ENCODE measurements at regions not wholly inside any gene's neighbourhood (a gene's known extent, or its start where the extent isn't known, plus 50 kb on each side); places are given as distances from the start of the nearest gene placed in this dataset.

DNA sequence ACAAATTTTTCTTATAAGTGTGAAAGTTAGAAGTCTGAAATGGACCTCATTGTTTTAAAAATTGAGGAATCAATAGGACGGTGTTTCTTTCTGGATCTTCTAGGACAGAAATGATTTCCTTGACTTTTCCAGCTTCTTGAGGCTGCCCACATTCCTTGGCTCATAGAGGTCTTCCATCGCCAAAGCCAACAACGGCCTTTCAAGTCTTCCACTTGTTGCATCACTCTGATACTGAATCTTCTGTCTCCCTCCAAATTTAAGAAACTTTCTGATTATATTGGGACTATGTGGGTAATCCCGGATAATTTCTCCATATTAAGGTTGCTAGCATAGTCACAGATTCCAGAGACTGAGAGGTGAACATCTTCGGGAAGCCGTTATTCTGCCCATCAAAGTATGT, 595.4 kb upstream of the ADAMTS5 start:
- ChIA-PET CTCF (no interaction called here), POLR2A (no interaction called here)
- DNase-seq (no peak), ATAC-seq (no peak)
- intact Hi-C loops (cut with micrococcal nuclease), result loop anchor here in 1 of 2 donors (5.0 kb wide), 1 partner anchor 715 kb away; the partner anchor contains the start of gene ADAMTS1
- Mint-ChIP-seq H3K4me1 (no peaks in the 10 kb centered on the region), H3K9me3 (peaks cover 0 to 7% (median 0%) of the 10 kb centered on the region in 11 donors), H3K27ac (no peak overlapping the region), H3K36me3 (no peaks in the 10 kb centered on the region), H3K4me3 (no peak overlapping the region), H3K27me3 (no peaks in the 10 kb centered on the region)
- Histone ChIP-seq H3K9me3 (ENCODE audit: control insufficient read depth in 2 of 3, low read length in 3 of 3) (no peaks in the 10 kb centered on the region), H3K27me3 (ENCODE audit: control insufficient read depth in 2 of 2, insufficient read depth in 2 of 2, low read length in 2 of 2) (no peaks in the 10 kb centered on the region), H3K36me3 (ENCODE audit: control insufficient read depth in 2 of 3, insufficient read depth in 3 of 3, low read length in 3 of 3) (no peaks in the 10 kb centered on the region), H3K27ac (ENCODE audit: low read depth, low read length) (no peak overlapping the region), H3K4me1 (ENCODE audit: control insufficient read depth in 2 of 2, insufficient read depth in 2 of 2, low read length in 2 of 2) (peaks cover 0 to 2% of the 10 kb centered on the region in 2 donors), H3K4me3 (ENCODE audit: low read length) (no peak overlapping the region)

DNA sequence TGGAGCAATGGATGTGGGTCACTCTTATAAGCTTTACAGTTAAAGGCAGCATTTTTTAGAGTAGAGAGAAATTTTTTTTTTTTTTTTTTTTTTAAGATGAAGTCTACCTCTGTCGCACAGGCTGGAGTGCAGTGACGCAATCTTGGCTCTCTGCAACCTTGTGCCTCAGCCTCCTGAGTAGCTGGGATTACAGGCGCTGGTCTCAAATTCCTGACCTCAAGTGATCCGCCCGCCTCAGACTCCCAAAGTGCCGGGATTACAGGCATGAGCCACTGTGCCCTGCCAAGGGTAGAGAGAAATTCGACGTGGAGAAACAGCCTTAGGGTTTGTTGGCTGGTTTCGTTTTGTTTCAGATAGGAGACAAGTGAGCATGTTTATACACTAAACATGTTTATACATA, 594.2 kb upstream of the ADAMTS5 start:
- H3K9me3 ChIP-seq (ENCODE audit: control insufficient read depth in 2 of 3, low read length in 3 of 3), result no peaks in the 10 kb centered on the region
- Mint-ChIP-seq H3K27me3 (no peaks in the 10 kb centered on the region), H3K36me3 (no peaks in the 10 kb centered on the region), H3K27ac (no peak overlapping the region), H3K4me3 (no peak overlapping the region), H3K9me3 (peaks cover 0 to 7% (median 0%) of the 10 kb centered on the region in 11 donors), H3K4me1 (no peaks in the 10 kb centered on the region)
- H3K4me1 ChIP-seq (ENCODE audit: control insufficient read depth in 2 of 2, insufficient read depth in 2 of 2, low read length in 2 of 2), result peaks cover 0 to 3% of the 10 kb centered on the region in 2 donors
- H3K4me3 ChIP-seq (ENCODE audit: low read length), result no peak overlapping the region
- CTCF ChIA-PET, result no interaction called here
- DNase-seq, result no peak
- H3K27ac ChIP-seq (ENCODE audit: low read depth, low read length), result no peak overlapping the region
- POLR2A ChIA-PET, result no interaction called here
- no peaks in the 10 kb centered on the region for H3K36me3 ChIP-seq (ENCODE audit: control insufficient read depth in 2 of 3, insufficient read depth in 3 of 3, low read length in 3 of 3)
- intact Hi-C loops (cut with micrococcal nuclease), result loop anchor here in 1 of 2 donors (5.0 kb wide), 1 partner anchor 714 kb away; the partner anchor contains the start of gene ADAMTS1
- ATAC-seq, result no peak
- H3K27me3 ChIP-seq (ENCODE audit: control insufficient read depth in 2 of 2, insufficient read depth in 2 of 2, low read length in 2 of 2), result no peaks in the 10 kb centered on the region

DNA sequence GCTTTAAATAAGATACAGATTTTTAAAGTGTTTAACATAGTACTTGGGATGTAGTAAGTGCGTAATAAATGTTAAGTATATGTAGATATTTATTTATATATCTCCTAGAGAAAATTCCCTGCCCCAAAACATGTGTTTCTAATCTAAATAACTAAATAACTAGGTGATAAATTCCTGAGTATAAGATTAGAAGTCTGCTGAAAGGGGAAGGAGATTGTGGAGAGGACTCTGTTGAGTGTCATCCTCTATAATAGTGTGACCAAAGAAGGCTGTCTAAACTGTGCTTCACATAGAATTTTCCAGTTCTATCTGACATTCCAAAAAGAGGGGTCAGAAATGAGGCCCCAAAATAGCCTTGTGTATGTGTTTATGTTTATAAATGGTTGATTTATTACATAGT, 590.5 kb upstream of the ADAMTS5 start:
- intact Hi-C loops (cut with micrococcal nuclease), result no loop called here
- no peaks in the 10 kb centered on the region for H3K27me3 Mint-ChIP-seq
- CTCF ChIA-PET, result no interaction called here

GRCh38 chr21:27555996-27556395, 589.1 kb upstream of the ADAMTS5 start:
- Mint-ChIP-seq H3K27me3 (no peaks in the 10 kb centered on the region), H3K9me3 (peaks cover 0 to 24% (median 6%) of the 10 kb centered on the region in 11 donors), H3K4me3 (no peak overlapping the region), H3K36me3 (no peaks in the 10 kb centered on the region), H3K4me1 (no peaks in the 10 kb centered on the region), H3K27ac (no peak overlapping the region)
- ChIA-PET CTCF (no interaction called here), POLR2A (interaction anchor here (0.6 kb wide), 1 partner anchor 13 kb away, joined by 3 read pairs; no protein-coding TSS in a partner anchor)
- ATAC-seq (no peak), DNase-seq (no peak)
- Histone ChIP-seq H3K4me3 (ENCODE audit: low read length) (no peak overlapping the region), H3K27me3 (ENCODE audit: control insufficient read depth in 2 of 2, insufficient read depth in 2 of 2, low read length in 2 of 2) (no peaks in the 10 kb centered on the region), H3K36me3 (ENCODE audit: control insufficient read depth in 2 of 3, insufficient read depth in 3 of 3, low read length in 3 of 3) (no peaks in the 10 kb centered on the region), H3K4me1 (ENCODE audit: control insufficient read depth in 2 of 2, insufficient read depth in 2 of 2, low read length in 2 of 2) (peaks cover 0 to 3% of the 10 kb centered on the region in 2 donors), H3K27ac (ENCODE audit: low read depth, low read length) (no peak overlapping the region), H3K9me3 (ENCODE audit: control insufficient read depth in 2 of 3, low read length in 3 of 3) (peaks cover 0 to 7% (median 0%) of the 10 kb centered on the region in 3 experiments)
- intact Hi-C loops (cut with micrococcal nuclease), result no loop called here

More for the DNA sequence above, 590.5 kb upstream of the ADAMTS5 start:
- POLR2A ChIA-PET, result no interaction called here
- H3K9me3 ChIP-seq (ENCODE audit: control insufficient read depth in 2 of 3, low read length in 3 of 3), result no peaks in the 10 kb centered on the region
- no peak overlapping the region for H3K27ac Mint-ChIP-seq
- no peak overlapping the region for H3K27ac ChIP-seq (ENCODE audit: low read depth, low read length)
- H3K4me3 Mint-ChIP-seq, result no peak overlapping the region
- peaks cover 0 to 20% (median 6%) of the 10 kb centered on the region in 11 donors for H3K9me3 Mint-ChIP-seq
- ATAC-seq, result no peak
- no peaks in the 10 kb centered on the region for H3K36me3 ChIP-seq (ENCODE audit: control insufficient read depth in 2 of 3, insufficient read depth in 3 of 3, low read length in 3 of 3)
- DNase-seq, result no peak
- no peaks in the 10 kb centered on the region for H3K36me3 Mint-ChIP-seq
- H3K27me3 ChIP-seq (ENCODE audit: control insufficient read depth in 2 of 2, insufficient read depth in 2 of 2, low read length in 2 of 2), result no peaks in the 10 kb centered on the region
- H3K4me1 ChIP-seq (ENCODE audit: control insufficient read depth in 2 of 2, insufficient read depth in 2 of 2, low read length in 2 of 2), result peaks cover 0 to 3% of the 10 kb centered on the region in 2 donors
- no peaks in the 10 kb centered on the region for H3K4me1 Mint-ChIP-seq
- no peak overlapping the region for H3K4me3 ChIP-seq (ENCODE audit: low read length)

- H3K36me3 Mint-ChIP-seq, result no peaks in the 10 kb centered on the region
Observed at GRCh38 chr21:27550287-27550686, 583.4 kb upstream of the ADAMTS5 start.

GRCh38 chr21:27548486-27548885, 581.6 kb upstream of the ADAMTS5 start:
- no peaks in the 10 kb centered on the region for H3K27me3 ChIP-seq (ENCODE audit: control insufficient read depth in 2 of 2, insufficient read depth in 2 of 2, low read length in 2 of 2)
- H3K4me3 ChIP-seq (ENCODE audit: low read length), result no peak overlapping the region
- H3K4me1 Mint-ChIP-seq, result no peaks in the 10 kb centered on the region
- peaks cover 0 to 7% (median 0%) of the 10 kb centered on the region in 3 experiments for H3K9me3 ChIP-seq (ENCODE audit: control insufficient read depth in 2 of 3, low read length in 3 of 3)
- no peak overlapping the region for H3K27ac Mint-ChIP-seq
- DNase-seq, result no peak
- H3K4me3 Mint-ChIP-seq, result no peak overlapping the region
- H3K36me3 Mint-ChIP-seq, result no peaks in the 10 kb centered on the region
- ChIA-PET CTCF (no interaction called here), POLR2A (no interaction called here)
- no peaks in the 10 kb centered on the region for H3K36me3 ChIP-seq (ENCODE audit: control insufficient read depth in 2 of 3, insufficient read depth in 3 of 3, low read length in 3 of 3)
- intact Hi-C loops (cut with micrococcal nuclease), result no loop called here
- no peaks in the 10 kb centered on the region for H3K4me1 ChIP-seq (ENCODE audit: control insufficient read depth in 2 of 2, insufficient read depth in 2 of 2, low read length in 2 of 2)
- no peak overlapping the region for H3K27ac ChIP-seq (ENCODE audit: low read depth, low read length)
- H3K27me3 Mint-ChIP-seq, result no peaks in the 10 kb centered on the region
- peaks cover 3 to 19% (median 11%) of the 10 kb centered on the region in 11 donors for H3K9me3 Mint-ChIP-seq
- ATAC-seq, result no peak

More at GRCh38 chr21:27550287-27550686, 583.4 kb upstream of the ADAMTS5 start:
- H3K27ac ChIP-seq (ENCODE audit: low read depth, low read length), result no peak overlapping the region
- Mint-ChIP-seq H3K27ac (no peak overlapping the region), H3K4me3 (no peak overlapping the region), H3K9me3 (peaks cover 0 to 23% (median 11%) of the 10 kb centered on the region in 11 donors), H3K4me1 (no peaks in the 10 kb centered on the region), H3K27me3 (no peaks in the 10 kb centered on the region)
- intact Hi-C loops (cut with micrococcal nuclease), result no loop called here
- H3K4me1 ChIP-seq (ENCODE audit: control insufficient read depth in 2 of 2, insufficient read depth in 2 of 2, low read length in 2 of 2), result no peaks in the 10 kb centered on the region
- no peaks in the 10 kb centered on the region for H3K36me3 ChIP-seq (ENCODE audit: control insufficient read depth in 2 of 3, insufficient read depth in 3 of 3, low read length in 3 of 3)
- DNase-seq (no peak), ATAC-seq (no peak)
- no peaks in the 10 kb centered on the region for H3K27me3 ChIP-seq (ENCODE audit: control insufficient read depth in 2 of 2, insufficient read depth in 2 of 2, low read length in 2 of 2)
- POLR2A ChIA-PET, result no interaction called here
- CTCF ChIA-PET, result no interaction called here
- no peak overlapping the region for H3K4me3 ChIP-seq (ENCODE audit: low read length)
- peaks cover 0 to 7% (median 0%) of the 10 kb centered on the region in 3 experiments for H3K9me3 ChIP-seq (ENCODE audit: control insufficient read depth in 2 of 3, low read length in 3 of 3)

- no peak overlapping the region for H3K27ac ChIP-seq (ENCODE audit: low read depth, low read length)
- H3K4me1 Mint-ChIP-seq, result no peaks in the 10 kb centered on the region
- peaks cover 0 to 12% (median 4%) of the 10 kb centered on the region in 11 donors for H3K9me3 Mint-ChIP-seq
- no peak overlapping the region for H3K27ac Mint-ChIP-seq
- DNase-seq, result no peak
- no peaks in the 10 kb centered on the region for H3K27me3 Mint-ChIP-seq
- no peaks in the 10 kb centered on the region for H3K27me3 ChIP-seq (ENCODE audit: control insufficient read depth in 2 of 2, insufficient read depth in 2 of 2, low read length in 2 of 2)
- ATAC-seq, result no peak
- H3K36me3 ChIP-seq (ENCODE audit: control insufficient read depth in 2 of 3, insufficient read depth in 3 of 3, low read length in 3 of 3), result no peaks in the 10 kb centered on the region
- no peaks in the 10 kb centered on the region for H3K36me3 Mint-ChIP-seq
- H3K4me3 Mint-ChIP-seq, result no peak overlapping the region
- POLR2A ChIA-PET, result no interaction called here
- H3K9me3 ChIP-seq (ENCODE audit: control insufficient read depth in 2 of 3, low read length in 3 of 3), result no peaks in the 10 kb centered on the region
- no peaks in the 10 kb centered on the region for H3K4me1 ChIP-seq (ENCODE audit: control insufficient read depth in 2 of 2, insufficient read depth in 2 of 2, low read length in 2 of 2)
- CTCF ChIA-PET, result no interaction called here
- intact Hi-C loops (cut with micrococcal nuclease), result no loop called here
- H3K4me3 ChIP-seq (ENCODE audit: low read length), result no peak overlapping the region
Observed at GRCh38 chr21:27545754-27546349, 579.0 kb upstream of the ADAMTS5 start.
